Loucy (cell line): ENCODE measurements at regions not wholly inside any gene's neighbourhood (a gene's known extent, or its start where the extent isn't known, plus 50 kb on each side); places are given as distances from the start of the nearest gene placed in this dataset.

Source experiments
- CTCF ChIP-seq: fragments of 200-600 bp; sonication (generic); conservative IDR thresholded peaks from 2 replicates; pipeline ENCODE4 v1.5.1; 2014; ENCODE audit warnings: mild to moderate bottlenecking, antibody characterized with exemption, low read length
- EZH2phosphoT487 ChIP-seq: fragments of 200-600 bp; IDR thresholded peaks from 2 replicates; pipeline ENCODE4 v1.6.1; 2018; ENCODE audit warnings: antibody characterized with exemption, mild to moderate bottlenecking, moderate library complexity, borderline replicate concordance

- TF ChIP-seq EZH2phosphoT487 (no peak), CTCF (no peak)
Measured at GRCh38 chr11:13852481-13852880, 110.0 kb upstream of the SPON1 start.
